ENCODE measurements at regions not wholly inside any gene's neighbourhood (a gene's known extent, or its start where the extent isn't known, plus 50 kb on each side); places are given as distances from the start of the nearest gene placed in this dataset.

DNA sequence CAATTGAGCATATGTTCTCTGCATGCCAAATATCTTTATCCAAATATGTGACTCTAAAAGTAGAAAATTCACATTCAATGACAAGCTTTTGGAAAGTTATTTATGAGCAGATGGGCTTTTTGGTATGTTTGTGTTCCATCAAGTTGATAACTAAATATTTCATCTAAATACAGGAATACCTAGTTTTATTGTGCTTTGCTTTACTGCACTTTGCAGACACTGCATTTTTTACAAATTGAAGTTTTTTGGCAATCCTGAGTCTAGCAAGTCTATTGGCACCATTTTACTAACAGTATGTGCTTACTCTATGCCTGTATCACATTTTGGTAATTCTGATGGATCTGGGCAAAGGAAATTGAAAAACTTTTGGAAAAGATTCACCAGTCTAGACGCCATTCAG, 133.8 kb downstream of the ATXN7L3B start:
- TF ChIP-seq, protein P1, sequence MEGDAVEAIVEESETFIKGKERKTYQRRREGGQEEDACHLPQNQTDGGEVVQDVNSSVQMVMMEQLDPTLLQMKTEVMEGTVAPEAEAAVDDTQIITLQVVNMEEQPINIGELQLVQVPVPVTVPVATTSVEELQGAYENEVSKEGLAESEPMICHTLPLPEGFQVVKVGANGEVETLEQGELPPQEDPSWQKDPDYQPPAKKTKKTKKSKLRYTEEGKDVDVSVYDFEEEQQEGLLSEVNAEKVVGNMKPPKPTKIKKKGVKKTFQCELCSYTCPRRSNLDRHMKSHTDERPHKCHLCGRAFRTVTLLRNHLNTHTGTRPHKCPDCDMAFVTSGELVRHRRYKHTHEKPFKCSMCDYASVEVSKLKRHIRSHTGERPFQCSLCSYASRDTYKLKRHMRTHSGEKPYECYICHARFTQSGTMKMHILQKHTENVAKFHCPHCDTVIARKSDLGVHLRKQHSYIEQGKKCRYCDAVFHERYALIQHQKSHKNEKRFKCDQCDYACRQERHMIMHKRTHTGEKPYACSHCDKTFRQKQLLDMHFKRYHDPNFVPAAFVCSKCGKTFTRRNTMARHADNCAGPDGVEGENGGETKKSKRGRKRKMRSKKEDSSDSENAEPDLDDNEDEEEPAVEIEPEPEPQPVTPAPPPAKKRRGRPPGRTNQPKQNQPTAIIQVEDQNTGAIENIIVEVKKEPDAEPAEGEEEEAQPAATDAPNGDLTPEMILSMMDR (IDR thresholded peaks at IDR 0.05) = no peak
- TF ChIP-seq POLR2AphosphoS5 (IDR thresholded peaks at IDR 0.05) (no peak), POLR2A (IDR thresholded peaks at IDR 0.05) (no peak)
